HepG2 (cell line): ENCODE measurements at regions not wholly inside any gene's neighbourhood (a gene's known extent, or its start where the extent isn't known, plus 50 kb on each side); places are given as distances from the start of the nearest gene placed in this dataset.

Source experiments
- ARID2 ChIP-seq: sonication (generic); formaldehyde crosslinking; IDR thresholded peaks from 2 replicates; pipeline ENCODE4 v1.8.1; 2022; ENCODE audit warnings: mild to moderate bottlenecking, missing genetic modification reagents, borderline replicate concordance
- BHLHE40 ChIP-seq: IDR thresholded peaks from 2 replicates; pipeline ENCODE4 v1.6.1; 2011; ENCODE audit warnings: low read length, improper control_type of control experiment
- CTCF ChIP-seq: sonication (generic); formaldehyde crosslinking; IDR thresholded peaks from 2 replicates; pipeline ENCODE4 v1.5.0; 2020; ENCODE audit warnings: mild to moderate bottlenecking, missing genetic modification reagents, moderate library complexity
- ELF1 ChIP-seq: sonication (generic); formaldehyde crosslinking; IDR thresholded peaks from 2 replicates; pipeline ENCODE4 v1.4.0; 2020; ENCODE audit warnings: missing genetic modification reagents
- KDM2A ChIP-seq: sonication (generic); formaldehyde crosslinking; IDR thresholded peaks from 2 replicates; pipeline ENCODE4 v1.4.0; 2020; ENCODE audit warnings: low read depth, missing genetic modification reagents, borderline replicate concordance
- NFIB ChIP-seq: sonication (generic); formaldehyde crosslinking; IDR thresholded peaks from 2 replicates; pipeline ENCODE4 v1.9.0; 2021; ENCODE audit warnings: missing genetic modification reagents, mild to moderate bottlenecking, borderline replicate concordance
- SALL2 ChIP-seq: sonication (generic); formaldehyde crosslinking; IDR thresholded peaks from 2 replicates; pipeline ENCODE4 v1.8.1; 2023; ENCODE audit warnings: mild to moderate bottlenecking, missing genetic modification reagents, inconsistent platforms
- SMAD1 ChIP-seq: sonication (generic); formaldehyde crosslinking; IDR thresholded peaks from 2 replicates; pipeline ENCODE4 v1.4.0; 2020; ENCODE audit warnings: missing genetic modification reagents, low read depth, mild to moderate bottlenecking, borderline replicate concordance
- TGIF2 ChIP-seq: IDR thresholded peaks from 2 replicates; pipeline ENCODE4 v1.6.1; 2016; ENCODE audit warnings: control low read depth, missing compliant biosample characterization
- THRA ChIP-seq: sonication (generic); formaldehyde crosslinking; IDR thresholded peaks from 2 replicates; pipeline ENCODE4 v1.4.0; 2020; ENCODE audit warnings: missing genetic modification reagents, borderline replicate concordance
- XRCC5 ChIP-seq: fragments of 200-400 bp; formaldehyde crosslinking; optimal IDR thresholded peaks from 2 replicates; pipeline ENCODE3; 2017; ENCODE audit warnings: mild to moderate bottlenecking, low read length
- ZNF12 ChIP-seq: sonication (generic); formaldehyde crosslinking; IDR thresholded peaks from 2 replicates; pipeline ENCODE4 v1.5.0; 2020; ENCODE audit warnings: missing genetic modification reagents
- ZNF121 ChIP-seq: sonication (generic); formaldehyde crosslinking; IDR thresholded peaks from 2 replicates; pipeline ENCODE4 v1.5.0; 2020; ENCODE audit warnings: mild to moderate bottlenecking, missing genetic modification reagents
- ZNF263 ChIP-seq: sonication (generic); formaldehyde crosslinking; IDR thresholded peaks from 2 replicates; pipeline ENCODE4 v1.4.0; 2020; ENCODE audit warnings: missing genetic modification reagents
- ZNF484 ChIP-seq: sonication (generic); formaldehyde crosslinking; IDR thresholded peaks from 2 replicates; pipeline ENCODE4 v1.5.1; 2020; ENCODE audit warnings: mild to moderate bottlenecking, low read depth, missing genetic modification reagents, borderline replicate concordance
- ZNF687 ChIP-seq: sonication (generic); formaldehyde crosslinking; IDR thresholded peaks from 2 replicates; pipeline ENCODE4 v1.5.1; 2020; ENCODE audit warnings: mild to moderate bottlenecking, missing genetic modification reagents, moderate library complexity
- ZNF691 ChIP-seq: sonication (generic); formaldehyde crosslinking; IDR thresholded peaks from 2 replicates; pipeline ENCODE4 v1.4.0; 2020; ENCODE audit warnings: missing genetic modification reagents, low read depth, mild to moderate bottlenecking, borderline replicate concordance
- TF ChIP-seq, protein P1 (sequence below): IDR thresholded peaks from 2 replicates; pipeline ENCODE4 v1.6.1; 2012; ENCODE audit warnings: low read length, improper control_type of control experiment

DNA sequence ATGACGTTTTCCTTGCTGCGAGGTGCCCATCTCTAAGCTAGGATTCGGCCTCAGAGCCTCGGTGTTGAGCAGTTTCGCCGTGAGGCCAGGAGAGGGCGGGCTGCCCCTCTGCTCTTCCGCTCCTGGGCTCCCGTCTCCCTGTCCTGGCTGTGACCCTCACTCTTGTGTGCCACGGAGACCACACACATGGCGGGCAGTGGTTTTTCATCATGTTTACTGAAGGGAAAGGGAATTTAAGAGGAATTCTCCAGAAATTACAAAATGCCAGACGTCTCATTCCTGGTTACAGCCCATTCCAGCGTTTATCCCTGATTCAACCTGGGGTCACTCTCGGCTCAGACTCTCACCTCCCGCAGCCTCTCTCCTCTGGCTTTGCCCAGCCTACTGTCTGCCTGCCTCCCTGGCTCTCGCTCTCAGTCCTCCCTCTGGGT, 96.8 kb upstream of the ELAC2 start (continued):
- TF ChIP-seq ZNF687 (CRISPR knock-in tag), result peak; percentile 44; the same call in 1 of the 2 replicates
- TF ChIP-seq ZNF12 (CRISPR knock-in tag), result 0 out of 2 replicates have a peak, but pooled peaks have one; percentile 34
- peak; percentile 92 for TF ChIP-seq XRCC5
- TF ChIP-seq ZNF263 (CRISPR knock-in tag), result peak; percentile 49; the same call in 1 of the 2 replicates
- peak; percentile 94 for TF ChIP-seq CTCF (CRISPR knock-in tag)
- 0 out of 2 replicates have a peak, but pooled peaks have one; percentile 27 for TF ChIP-seq TGIF2 (CRISPR knock-in tag)
- TF ChIP-seq BHLHE40, result 0 out of 2 replicates have a peak, but pooled peaks have one; percentile 11
- TF ChIP-seq NFIB (CRISPR knock-in tag), result no peak
- TF ChIP-seq ARID2 (CRISPR knock-in tag), result no peak
- 0 out of 2 replicates have a peak, but pooled peaks have one; percentile 40 for TF ChIP-seq ZNF691 (CRISPR knock-in tag)
- peak; percentile 67 for TF ChIP-seq KDM2A
- TF ChIP-seq, protein P1, sequence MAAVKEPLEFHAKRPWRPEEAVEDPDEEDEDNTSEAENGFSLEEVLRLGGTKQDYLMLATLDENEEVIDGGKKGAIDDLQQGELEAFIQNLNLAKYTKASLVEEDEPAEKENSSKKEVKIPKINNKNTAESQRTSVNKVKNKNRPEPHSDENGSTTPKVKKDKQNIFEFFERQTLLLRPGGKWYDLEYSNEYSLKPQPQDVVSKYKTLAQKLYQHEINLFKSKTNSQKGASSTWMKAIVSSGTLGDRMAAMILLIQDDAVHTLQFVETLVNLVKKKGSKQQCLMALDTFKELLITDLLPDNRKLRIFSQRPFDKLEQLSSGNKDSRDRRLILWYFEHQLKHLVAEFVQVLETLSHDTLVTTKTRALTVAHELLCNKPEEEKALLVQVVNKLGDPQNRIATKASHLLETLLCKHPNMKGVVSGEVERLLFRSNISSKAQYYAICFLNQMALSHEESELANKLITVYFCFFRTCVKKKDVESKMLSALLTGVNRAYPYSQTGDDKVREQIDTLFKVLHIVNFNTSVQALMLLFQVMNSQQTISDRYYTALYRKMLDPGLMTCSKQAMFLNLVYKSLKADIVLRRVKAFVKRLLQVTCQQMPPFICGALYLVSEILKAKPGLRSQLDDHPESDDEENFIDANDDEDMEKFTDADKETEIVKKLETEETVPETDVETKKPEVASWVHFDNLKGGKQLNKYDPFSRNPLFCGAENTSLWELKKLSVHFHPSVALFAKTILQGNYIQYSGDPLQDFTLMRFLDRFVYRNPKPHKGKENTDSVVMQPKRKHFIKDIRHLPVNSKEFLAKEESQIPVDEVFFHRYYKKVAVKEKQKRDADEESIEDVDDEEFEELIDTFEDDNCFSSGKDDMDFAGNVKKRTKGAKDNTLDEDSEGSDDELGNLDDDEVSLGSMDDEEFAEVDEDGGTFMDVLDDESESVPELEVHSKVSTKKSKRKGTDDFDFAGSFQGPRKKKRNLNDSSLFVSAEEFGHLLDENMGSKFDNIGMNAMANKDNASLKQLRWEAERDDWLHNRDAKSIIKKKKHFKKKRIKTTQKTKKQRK, result no peak
- 0 out of 2 replicates have a peak, but pooled peaks have one; percentile 27 for TF ChIP-seq SALL2 (CRISPR knock-in tag)
- no peak for TF ChIP-seq ZNF484 (CRISPR knock-in tag)
- TF ChIP-seq THRA, result peak; percentile 59; the same call in 1 of the 2 replicates
- TF ChIP-seq SMAD1 (CRISPR knock-in tag), result no peak
- TF ChIP-seq ELF1 (CRISPR knock-in tag), result 0 out of 2 replicates have a peak, but pooled peaks have one; percentile 37
- peak; percentile 21; the same call in 1 of the 2 replicates for TF ChIP-seq ZNF121
